ENCODE measurements at regions not wholly inside any gene's neighbourhood (a gene's known extent, or its start where the extent isn't known, plus 50 kb on each side); places are given as distances from the start of the nearest gene placed in this dataset.

GRCh38 chr4:181593703-181594102 lies 649.5 kb upstream of the TENM3 start:
- no peak for TF ChIP-seq CTCF (conservative IDR thresholded peaks at IDR 0.05; ENCODE audit: low read depth, low read length)
- TF ChIP-seq EZH2 (IDR thresholded peaks at IDR 0.05; ENCODE audit: borderline replicate concordance, low read depth, low read length, poor library complexity, severe bottlenecking): no peak

GRCh38 chr4:181594188-181594587 lies 649.0 kb upstream of the TENM3 start:
- intact Hi-C loops (cut with micrococcal nuclease; ENCODE audit: unreplicated experiment): no loop called here
- TF ChIP-seq EZH2 (IDR thresholded peaks at IDR 0.05; ENCODE audit: borderline replicate concordance, low read depth, low read length, poor library complexity, severe bottlenecking) (no peak), CTCF (conservative IDR thresholded peaks at IDR 0.05; ENCODE audit: low read depth, low read length) (no peak)
- Histone ChIP-seq H3K27ac (ENCODE audit: low read depth, low read length, poor library complexity, severe bottlenecking) (no peak overlapping the region), H3K9me3 (ENCODE audit: low read depth, low read length, poor library complexity, severe bottlenecking) (no peaks in the 10 kb centered on the region), H3K4me3 (ENCODE audit: low read depth, low read length, poor library complexity, severe bottlenecking) (no peak overlapping the region), H3K36me3 (ENCODE audit: insufficient read depth, low read length, poor library complexity, severe bottlenecking) (no peaks in the 10 kb centered on the region), H3K27me3 (replicated peaks; ENCODE audit: insufficient read depth, low read depth, low read length, poor library complexity) (peaks cover 19% of the 10 kb centered on the region), H3K4me1 (ENCODE audit: insufficient read depth, low read length, poor library complexity, severe bottlenecking) (no peaks in the 10 kb centered on the region)
- no peak for DNase-seq (ENCODE audit: low spot score)
- ChIA-PET POLR2A (ENCODE audit: low non-redundant PET) (no interaction called here), CTCF (no interaction called here)
- no TSS peak for BruUV-seq (replicated peaks)

More at GRCh38 chr4:181593703-181594102, 649.5 kb upstream of the TENM3 start:
- no peaks in the 10 kb centered on the region for H3K9me3 ChIP-seq (ENCODE audit: low read depth, low read length, poor library complexity, severe bottlenecking)
- no peaks in the 10 kb centered on the region for H3K36me3 ChIP-seq (ENCODE audit: insufficient read depth, low read length, poor library complexity, severe bottlenecking)
- H3K4me1 ChIP-seq (ENCODE audit: insufficient read depth, low read length, poor library complexity, severe bottlenecking): no peaks in the 10 kb centered on the region
- DNase-seq (ENCODE audit: low spot score): no peak
- H3K4me3 ChIP-seq (ENCODE audit: low read depth, low read length, poor library complexity, severe bottlenecking): no peak overlapping the region
- intact Hi-C loops (cut with micrococcal nuclease; ENCODE audit: unreplicated experiment): no loop called here
- BruUV-seq (replicated peaks): no TSS peak
- CTCF ChIA-PET: no interaction called here
- H3K27ac ChIP-seq (ENCODE audit: low read depth, low read length, poor library complexity, severe bottlenecking): no peak overlapping the region
- peaks cover 14% of the 10 kb centered on the region for H3K27me3 ChIP-seq (replicated peaks; ENCODE audit: insufficient read depth, low read depth, low read length, poor library complexity)
- POLR2A ChIA-PET (ENCODE audit: low non-redundant PET): no interaction called here

- POLR2A ChIA-PET (ENCODE audit: low non-redundant PET): no interaction called here
- no peak for DNase-seq (ENCODE audit: low spot score)
These were observed 647.5 kb upstream of the TENM3 start for GRCh38 chr4:181595716-181596115.

More at GRCh38 chr4:181595716-181596115, 647.5 kb upstream of the TENM3 start:
- Histone ChIP-seq H3K9me3 (ENCODE audit: low read depth, low read length, poor library complexity, severe bottlenecking) (no peaks in the 10 kb centered on the region), H3K4me1 (ENCODE audit: insufficient read depth, low read length, poor library complexity, severe bottlenecking) (no peaks in the 10 kb centered on the region), H3K4me3 (ENCODE audit: low read depth, low read length, poor library complexity, severe bottlenecking) (no peak overlapping the region), H3K27me3 (replicated peaks; ENCODE audit: insufficient read depth, low read depth, low read length, poor library complexity) (peaks cover 19% of the 10 kb centered on the region), H3K36me3 (ENCODE audit: insufficient read depth, low read length, poor library complexity, severe bottlenecking) (no peaks in the 10 kb centered on the region), H3K27ac (ENCODE audit: low read depth, low read length, poor library complexity, severe bottlenecking) (no peak overlapping the region)
- CTCF ChIA-PET: no interaction called here
- TF ChIP-seq CTCF (conservative IDR thresholded peaks at IDR 0.05; ENCODE audit: low read depth, low read length) (no peak), EZH2 (IDR thresholded peaks at IDR 0.05; ENCODE audit: borderline replicate concordance, low read depth, low read length, poor library complexity, severe bottlenecking) (no peak)
- no TSS peak for BruUV-seq (replicated peaks)
- intact Hi-C loops (cut with micrococcal nuclease; ENCODE audit: unreplicated experiment): no loop called here
